Left renal pelvis (tissue), 4 donors: ENCODE measurements at regions not wholly inside any gene's neighbourhood (a gene's known extent, or its start where the extent isn't known, plus 50 kb on each side); places are given as distances from the start of the nearest gene placed in this dataset.
"Not testable (repeated sequence)": the region's sequence is repeated elsewhere in the genome, so short reads cannot be mapped to it uniquely, and the experiment has no call there.

Source experiments
- DNase-seq, 4 donors: peaks; one replicate each; pipeline ENCODE4 v3.0.0-alpha.2; 2013; ENCODE audit warnings: low read depth in 4 of 4, low spot score in 3 of 4

DNA sequence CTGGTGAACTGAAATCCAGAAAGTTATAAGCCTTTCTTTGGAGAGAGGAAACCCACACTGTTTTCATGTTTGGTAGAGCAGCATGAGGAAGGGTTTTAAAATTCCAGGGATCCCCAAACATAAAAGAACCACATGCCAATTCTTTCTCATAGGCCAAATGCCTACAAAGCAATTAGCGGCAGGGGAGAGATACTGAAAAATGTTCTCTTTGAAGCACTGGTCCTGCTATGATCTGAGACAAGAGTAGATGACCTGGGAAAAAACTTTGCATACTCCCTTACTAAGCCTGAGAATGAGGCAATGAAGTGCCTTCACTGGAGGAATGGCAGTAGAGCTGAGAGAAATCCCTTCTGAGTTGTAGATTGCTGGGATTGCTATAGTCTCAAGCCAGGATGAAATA lies 1261.7 kb downstream of the DSC3 start:
- no peak for DNase-seq

DNA sequence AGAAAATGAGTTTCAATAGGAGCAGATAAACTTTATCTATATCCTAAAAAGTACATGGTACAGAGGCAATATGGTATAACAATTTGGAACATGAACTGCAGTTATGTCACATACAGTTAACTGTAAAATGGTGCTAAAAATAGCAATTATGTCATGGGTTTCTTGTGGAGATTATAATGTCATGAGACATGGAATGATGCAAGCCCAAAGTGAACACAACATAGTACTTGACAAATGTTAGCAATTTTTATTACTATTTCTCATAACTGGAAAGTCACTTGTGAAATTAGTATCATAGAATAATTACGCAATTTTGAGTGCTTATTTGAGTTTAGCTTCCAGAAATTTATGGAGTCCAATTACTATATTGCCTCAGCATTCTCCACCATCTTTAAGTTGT lies 1263.4 kb downstream of the DSC3 start:
- DNase-seq: no peak

DNA sequence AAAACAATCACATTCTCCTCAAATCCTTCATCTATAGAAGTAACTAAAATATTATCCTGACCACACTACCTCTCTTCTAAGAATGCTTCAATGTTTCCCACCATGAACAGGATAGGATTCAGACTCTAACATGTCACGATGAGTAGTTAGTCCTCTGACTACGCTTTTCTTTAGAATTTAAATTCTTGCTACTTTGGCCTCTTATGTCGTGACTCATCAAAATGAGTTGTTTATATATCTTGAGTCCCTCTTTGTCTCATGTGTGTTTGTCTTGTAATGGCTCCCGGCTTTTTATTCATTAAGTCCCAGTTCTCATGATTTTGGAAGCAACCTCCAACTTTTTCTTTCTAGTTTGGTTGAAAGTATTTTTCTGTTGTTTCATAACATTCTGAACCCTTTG lies 1289.2 kb downstream of the DSC3 start:
- no peak for DNase-seq

DNA sequence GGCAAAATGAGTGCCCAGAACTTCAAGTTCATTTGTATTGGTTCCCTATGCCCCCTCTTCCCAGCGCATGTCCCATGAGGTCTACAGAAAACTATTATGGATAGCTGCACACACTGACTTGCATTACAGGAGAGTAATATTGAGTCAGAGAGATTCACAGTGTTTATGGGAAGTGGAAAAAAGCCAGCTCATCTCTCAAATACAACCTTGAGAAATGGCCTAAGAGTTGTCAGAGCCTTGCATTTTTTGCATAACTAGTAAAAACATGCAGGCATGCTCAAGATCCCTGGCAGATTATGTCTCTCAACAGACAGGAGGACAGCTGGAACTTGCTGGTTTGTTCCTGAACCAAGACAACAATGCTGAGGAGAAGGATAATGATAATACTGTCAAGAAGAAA lies 1292.8 kb downstream of the DSC3 start:
- no peak for DNase-seq

DNA sequence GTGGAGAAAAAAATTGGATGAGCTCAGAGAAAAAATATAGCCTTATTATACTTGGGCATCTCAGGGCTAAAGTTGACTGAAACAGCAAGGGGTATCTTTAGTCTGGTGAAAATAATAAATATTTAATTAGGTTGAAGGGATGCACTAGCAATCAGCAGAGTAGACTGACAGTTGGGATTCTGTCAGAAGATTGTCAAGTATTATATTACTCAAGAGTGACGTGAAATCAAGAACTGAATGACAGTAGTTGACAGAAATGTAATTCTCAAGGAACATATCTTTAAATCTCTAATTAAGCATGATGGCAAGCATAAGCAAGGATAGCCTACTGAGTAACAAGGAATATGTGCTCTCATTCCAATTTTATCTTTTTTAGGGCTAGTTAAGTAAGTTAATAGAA lies 1301.1 kb downstream of the DSC3 start:
- no peak for DNase-seq

DNA sequence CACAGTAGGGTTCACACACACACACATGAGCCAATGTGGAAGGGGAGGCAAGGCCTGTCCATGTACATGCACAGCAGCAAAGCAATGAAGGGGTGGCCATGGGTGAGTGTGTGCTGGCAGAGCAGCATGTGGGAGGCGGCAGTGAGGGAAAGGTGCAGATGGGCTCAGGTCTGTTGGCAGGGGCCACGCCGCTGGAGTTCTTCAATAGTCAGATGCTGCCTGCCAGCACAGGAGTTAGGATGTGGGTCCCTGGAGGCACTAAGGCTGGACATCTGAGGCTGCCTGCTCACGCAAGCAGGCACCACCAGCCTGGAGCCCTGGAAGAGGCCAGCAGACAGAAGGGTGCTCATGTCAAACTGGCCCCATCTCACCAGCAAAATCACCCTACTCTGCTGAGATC lies 1304.9 kb downstream of the DSC3 start:
- no peak for DNase-seq

DNA sequence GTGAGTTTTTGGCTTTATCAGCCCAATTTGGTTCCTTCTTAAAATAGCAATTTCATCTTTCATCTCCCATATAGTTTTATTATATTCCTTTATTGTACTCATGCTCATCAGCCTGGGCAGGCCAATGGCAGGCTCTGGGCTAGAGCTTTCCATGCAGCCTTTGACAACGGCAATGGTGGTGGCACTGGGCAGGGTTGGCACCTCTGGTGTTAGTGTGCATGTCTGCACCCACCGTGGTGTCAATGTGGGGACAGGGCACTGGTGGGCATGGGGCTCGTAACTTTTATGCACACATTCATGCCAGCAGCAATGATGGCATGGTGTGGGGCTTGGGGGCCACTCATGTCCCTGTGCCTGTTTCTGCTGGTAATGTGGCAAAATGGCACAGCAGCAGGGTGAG lies 1305.4 kb downstream of the DSC3 start:
- no peak for DNase-seq

DNA sequence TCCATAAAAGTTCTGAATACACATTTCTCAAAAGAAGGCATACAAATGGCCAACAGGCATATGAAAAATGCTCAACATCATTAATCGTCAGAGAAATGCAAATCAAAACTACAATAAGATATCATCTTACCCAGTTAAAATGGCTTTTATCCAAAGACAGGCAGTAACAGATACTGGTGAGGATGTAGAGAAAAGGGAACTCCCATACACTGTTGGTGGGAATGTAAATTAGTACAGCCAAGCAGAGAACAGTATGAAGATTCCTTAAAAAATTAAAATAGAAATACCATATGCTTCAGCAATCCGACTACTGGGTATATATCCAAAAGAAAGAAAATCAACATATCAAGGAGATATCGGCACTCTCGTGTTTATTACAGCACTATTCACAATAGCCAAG lies 1312.5 kb downstream of the DSC3 start:
- DNase-seq: no peak

DNA sequence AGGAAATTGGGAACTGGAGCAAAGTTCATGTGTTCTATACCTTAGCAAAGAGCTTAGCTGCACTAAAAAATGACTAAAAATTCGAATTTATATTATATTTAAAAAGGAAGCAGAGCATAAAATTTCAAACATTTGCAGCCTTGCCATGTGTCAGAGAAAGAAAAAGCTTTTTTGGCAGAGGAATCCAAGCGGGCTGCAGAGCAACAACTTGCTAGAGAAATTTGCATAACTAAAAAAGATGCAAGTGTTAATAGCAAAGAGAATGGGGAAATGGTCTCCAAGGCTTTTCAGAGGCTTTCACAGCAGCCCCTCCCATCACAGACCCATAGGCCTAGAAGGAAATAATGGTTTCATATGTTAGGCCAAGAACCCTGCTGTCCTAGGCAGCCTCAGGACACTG lies 1315.9 kb downstream of the DSC3 start:
- DNase-seq: no peak

DNA sequence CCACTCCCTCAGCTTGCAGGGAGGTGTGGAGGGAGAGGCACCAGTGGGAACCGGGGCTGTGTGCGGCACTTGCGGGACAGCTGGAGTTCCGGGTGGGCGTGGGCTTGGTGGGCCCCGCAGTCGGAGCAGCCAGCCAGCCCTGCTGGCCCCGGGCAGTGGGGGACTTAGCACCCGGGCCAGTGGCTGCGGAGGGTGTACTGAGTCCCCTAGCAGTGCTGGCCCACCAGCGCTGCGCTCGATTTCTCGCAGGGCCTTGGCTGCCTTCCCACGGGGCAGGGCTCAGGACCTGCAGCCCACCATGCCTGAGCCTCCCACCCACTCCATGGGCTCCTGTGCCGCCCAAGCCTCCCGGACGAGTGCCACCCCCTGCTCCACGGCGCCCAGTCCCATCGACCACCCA lies 1319.1 kb downstream of the DSC3 start:
- DNase-seq: not testable (repeated sequence)

DNA sequence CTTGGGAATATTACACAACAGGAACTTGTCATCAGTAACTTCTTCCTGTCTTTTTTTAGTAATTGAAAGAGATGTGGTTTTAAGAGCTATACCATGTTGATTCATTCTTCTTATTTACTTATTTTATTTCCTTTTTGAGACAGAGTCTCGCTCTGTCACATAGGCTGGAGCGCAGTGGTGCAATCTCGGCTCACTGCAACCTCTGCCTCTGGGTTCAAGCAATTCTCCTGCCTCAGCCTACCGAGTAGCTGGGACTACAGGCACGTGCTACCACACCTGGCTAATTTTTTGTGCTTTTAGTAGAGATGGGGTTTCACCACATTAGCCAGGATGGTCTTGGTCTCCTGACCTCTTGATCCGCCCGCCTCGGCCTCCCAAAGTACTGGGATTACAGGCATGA lies 1326.6 kb downstream of the DSC3 start:
- DNase-seq: not testable (repeated sequence)

DNA sequence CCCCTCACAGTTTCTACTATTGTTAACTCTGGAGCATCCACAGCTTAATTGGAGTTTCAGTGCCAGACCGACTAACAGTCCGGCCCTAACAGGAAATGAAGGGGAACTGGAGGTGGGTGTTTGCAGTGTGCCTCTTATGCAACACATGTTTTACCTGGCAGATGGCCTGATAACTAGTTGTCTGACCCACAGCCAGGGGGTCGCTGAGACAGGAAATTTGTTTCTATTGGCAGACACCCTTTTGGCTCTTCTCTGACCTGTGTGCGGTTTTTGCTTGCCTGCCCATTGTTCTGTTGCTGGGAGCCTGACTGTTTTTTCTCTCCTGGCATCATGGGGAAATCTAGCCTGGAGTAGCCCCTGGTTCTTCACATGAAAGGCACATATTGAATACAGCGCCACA lies 1329.8 kb downstream of the DSC3 start:
- no peak for DNase-seq

DNA sequence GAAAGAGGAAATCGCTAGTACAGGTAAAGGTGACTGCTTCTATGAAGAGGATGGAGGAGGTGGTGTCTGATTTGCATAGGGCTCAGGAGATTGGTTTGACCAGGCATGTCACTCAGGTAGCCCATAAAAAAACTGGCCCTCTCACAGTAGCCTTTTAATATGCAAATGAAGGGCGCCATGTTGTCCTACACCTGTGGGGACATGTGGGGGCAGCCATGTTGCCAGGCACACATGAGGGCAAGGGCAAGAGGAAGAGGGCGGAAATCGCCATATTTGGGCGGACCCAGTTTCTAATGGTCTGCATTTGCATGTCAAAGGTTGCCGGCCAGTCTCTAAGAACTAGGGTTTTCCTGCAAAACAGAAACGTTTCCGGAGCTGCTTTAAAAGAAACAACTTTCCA lies 1330.6 kb downstream of the DSC3 start:
- DNase-seq: no peak

DNA sequence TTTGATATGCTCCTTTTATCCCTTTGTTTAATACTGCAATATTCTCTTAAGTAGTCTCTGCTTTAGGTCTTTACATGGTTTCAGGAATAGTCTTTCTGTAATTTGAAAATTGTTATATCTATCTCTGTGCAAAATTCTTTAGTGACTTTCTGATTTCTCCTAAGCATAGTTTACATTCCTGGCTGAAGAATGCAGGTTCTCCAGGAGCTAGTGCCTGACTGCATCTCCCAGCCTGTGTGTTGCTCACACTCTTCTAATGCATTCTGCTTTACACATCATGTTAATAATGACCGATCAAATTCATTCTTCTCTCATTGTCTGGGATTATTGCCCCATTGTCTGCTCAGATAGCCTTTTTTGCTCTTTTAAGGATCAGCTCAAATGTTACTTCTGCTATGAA lies 1349.2 kb downstream of the DSC3 start:
- DNase-seq: no peak

DNA sequence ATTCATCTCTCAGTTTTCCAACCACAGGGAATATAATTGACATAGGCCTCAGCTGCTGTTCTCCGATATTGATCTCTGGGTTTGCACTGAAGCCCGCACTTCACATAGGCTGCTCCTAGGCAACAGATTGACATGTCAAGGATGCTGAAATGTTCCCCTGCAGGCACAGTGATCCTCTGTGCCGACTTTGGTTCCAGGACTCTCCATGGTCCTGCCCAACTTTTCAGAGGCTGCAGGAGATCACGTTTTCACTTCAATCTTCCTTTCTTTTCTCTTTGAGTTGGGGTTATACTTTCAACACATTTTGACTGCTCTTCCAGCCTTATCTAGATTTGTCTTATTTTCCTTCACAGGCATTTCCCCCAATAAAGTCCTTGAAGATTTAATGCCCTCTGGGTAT lies 1361.0 kb downstream of the DSC3 start:
- no peak for DNase-seq

DNA sequence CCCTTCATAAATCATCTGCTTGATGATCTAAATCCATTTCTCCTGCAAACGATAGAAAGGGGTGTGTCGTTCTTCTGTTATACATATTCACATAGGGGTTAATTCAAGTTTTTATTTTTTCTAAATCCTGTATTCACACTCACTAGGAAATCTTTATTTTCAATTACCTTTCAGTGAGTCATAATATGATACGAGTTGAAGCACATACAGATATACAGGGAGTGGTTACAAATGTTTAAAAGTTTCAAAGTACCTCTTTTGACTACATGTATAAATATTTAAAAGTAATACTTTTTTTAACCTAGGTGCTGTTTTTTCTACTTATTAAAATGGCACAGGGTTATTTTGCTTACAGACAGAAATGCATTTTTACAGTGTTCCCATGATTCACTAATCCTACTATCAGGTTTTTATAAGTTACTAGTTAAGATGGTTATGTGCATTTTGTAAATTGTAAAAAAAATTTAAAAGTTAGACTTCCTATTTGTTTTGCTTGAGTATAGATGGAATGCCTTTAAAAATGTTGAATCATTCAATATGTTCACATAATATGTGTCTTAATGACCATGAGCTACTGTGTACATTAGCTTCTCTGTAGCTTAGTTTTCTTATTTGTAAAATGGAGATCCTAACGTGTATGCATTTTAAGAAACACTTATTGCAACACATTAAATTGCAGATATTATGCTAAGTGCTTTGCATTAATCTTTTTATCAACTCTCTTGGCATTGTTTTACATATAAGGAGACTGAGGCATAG lies 1378.1 kb downstream of the DSC3 start:
- no peak for DNase-seq

DNA sequence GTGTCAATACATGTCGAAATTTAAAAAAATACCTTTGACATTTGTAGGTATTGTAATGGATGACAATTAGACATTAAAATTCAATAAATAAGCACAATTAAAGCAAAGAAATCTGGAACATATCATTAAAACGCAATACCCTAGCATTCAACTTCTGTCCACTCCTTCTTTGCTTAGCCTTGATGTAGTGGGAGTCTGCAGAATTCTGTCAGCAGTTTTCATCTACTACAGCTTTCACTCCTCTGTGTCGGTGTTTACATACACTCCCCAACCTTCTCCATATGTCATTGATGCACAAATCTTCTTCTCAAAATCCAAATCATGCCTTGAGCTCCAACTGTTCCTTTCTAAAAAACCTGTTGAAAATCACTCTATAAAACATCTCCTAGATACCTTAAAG lies 1380.6 kb downstream of the DSC3 start:
- no peak for DNase-seq

DNA sequence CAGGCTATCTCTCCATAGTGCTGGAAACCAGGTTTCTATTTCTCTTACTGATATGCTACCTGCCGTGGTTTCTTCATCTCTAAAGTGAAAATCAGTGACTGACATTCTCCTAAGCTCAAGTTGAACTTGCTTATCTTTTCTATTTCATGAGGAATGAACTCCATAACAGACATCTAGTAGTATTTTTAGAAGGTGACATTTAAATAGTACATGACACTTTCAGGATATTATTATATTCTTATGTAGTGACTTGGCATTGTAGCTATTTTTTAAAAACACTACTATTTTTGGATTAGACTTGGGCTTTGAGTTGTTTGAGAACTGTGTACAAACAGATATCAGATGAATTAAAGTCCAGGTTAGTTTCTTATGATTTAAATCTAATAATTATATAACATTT lies 1381.8 kb downstream of the DSC3 start:
- DNase-seq: no peak

DNA sequence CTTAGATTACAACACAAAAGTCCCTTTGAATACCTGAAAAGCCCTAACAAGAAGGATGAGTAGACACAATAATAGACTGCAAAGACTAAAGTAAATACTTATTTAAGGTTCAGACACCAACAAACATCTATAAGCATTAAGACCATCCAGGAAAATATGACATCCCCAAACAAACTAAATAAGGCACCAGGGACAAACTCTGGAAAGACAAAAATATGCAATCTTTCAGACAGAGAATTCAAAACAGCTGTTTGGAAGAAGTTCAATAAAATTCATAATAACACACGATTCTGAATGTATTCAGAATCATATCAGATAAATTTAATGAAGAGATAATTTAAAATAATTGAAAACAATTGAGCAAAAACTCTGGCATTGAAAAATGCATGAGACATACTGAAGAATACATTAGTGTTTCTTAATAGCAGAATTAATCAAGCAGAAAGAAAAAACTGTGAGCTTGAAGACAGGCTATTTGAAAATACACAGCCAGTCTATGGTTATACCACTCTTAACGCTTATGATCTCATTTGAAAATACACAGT lies 1388.8 kb downstream of the DSC3 start:
- no peak for DNase-seq

DNA sequence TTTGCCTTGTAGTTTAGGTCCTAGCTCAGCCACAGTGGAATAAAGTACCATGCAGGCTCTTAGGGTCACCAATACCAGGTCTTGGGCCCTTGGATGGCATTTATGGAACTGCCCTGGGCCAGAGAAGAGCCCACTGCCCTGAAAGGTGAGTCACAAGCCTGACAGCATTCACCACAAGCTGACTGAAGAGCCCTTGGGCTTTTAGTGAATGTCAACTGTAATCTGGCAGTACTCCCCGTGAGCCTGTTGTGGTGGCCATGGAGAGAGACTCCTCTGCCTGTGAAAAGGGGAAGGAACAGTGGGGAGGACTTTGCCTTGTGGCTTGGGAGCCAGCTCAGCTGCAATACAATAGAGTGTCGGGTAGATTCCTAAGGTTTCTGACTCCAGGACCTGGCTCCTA lies 1389.7 kb downstream of the DSC3 start:
- DNase-seq: no peak

DNA sequence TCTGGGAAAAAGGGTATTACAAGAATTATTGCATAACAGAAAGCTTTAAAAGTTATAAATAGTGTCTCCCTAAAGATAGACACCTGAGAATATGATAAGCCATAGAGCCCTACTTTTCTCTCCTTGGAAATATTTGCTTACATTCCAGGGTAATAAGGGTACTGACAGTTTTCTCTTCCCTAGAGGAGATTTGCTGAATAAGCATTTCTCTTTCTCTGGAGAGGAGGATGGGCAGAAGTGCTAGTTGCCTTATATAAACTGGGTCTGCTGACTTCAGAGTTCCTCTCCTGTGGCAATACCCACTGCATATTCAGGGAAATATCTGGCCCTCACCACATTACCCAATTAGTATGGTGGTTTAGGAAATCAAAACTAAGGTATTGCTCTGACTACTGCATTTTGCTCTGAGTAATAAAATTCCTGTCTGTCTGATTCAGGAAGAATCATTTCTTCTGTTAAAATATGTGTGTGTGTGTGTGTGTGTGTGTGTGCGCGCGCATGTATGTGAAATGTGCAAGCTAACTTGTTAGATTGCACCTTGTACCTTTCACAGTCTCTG lies 1391.3 kb downstream of the DSC3 start:
- no peak for DNase-seq

DNA sequence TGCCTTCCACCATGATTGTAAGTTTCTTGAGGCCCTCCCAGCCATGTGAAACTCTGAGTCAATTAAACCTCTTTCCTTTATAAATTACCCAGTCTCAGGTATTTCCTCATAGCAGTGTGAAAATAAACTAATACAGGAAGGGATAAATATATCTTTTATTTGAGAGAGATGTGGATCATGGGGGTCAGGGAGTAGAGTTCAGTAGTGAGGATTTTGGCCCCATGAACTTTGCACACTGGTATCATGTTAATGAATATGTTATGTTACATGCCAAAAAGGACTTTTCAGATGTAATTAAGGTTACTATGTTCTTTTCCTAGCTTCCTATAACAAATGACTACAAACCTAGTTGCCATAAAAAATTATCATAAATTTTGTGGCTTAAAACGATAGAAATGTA lies 1393.7 kb downstream of the DSC3 start:
- DNase-seq: no peak

DNA sequence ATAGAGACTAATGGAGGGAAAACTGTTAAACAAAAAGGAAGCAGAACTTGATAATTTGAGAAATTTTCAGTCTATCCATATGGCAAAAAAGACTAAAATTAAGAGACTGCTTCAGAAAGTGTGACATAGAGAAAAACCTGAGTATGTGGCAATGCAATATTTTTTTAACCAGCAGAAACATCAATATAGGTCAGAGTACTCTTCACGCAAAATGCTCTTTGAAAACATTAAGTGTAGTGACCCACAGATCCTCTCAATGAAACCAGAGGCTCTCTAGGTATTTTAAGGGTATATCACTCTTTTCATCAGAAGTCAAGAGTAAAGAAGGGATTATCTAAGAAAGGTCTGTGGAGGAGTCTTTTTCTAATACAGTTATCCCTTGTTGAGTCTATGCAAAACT lies 1394.8 kb downstream of the DSC3 start:
- no peak for DNase-seq
